IMR-90 (cell line): ENCODE measurements at regions not wholly inside any gene's neighbourhood (a gene's known extent, or its start where the extent isn't known, plus 50 kb on each side); places are given as distances from the start of the nearest gene placed in this dataset.

ENCODE experiments used
- BHLHE40 ChIP-seq: fragments of 150-350 bp; IDR thresholded peaks from 2 replicates; pipeline ENCODE4 v1.6.1; 2016; ENCODE audit warnings: mild to moderate bottlenecking, low read depth, low read length
- CEBPB ChIP-seq: IDR thresholded peaks from 2 replicates; pipeline ENCODE4 v1.6.1; 2012; ENCODE audit warnings: low read depth, low read length, improper control_type of control experiment
- CHD1 ChIP-seq: IDR thresholded peaks from 2 replicates; pipeline ENCODE4 v1.6.1; 2012; ENCODE audit warnings: low read depth, low read length, improper control_type of control experiment
- CTCF ChIP-seq: conservative IDR thresholded peaks from 2 replicates; pipeline ENCODE4 v1.5.1; 2012; ENCODE audit warnings: mild to moderate bottlenecking, low read depth, low read length, improper control_type of control experiment
- ELK1 ChIP-seq: fragments of 150-350 bp; IDR thresholded peaks from 2 replicates; pipeline ENCODE4 v1.6.1; 2016; ENCODE audit warnings: low read depth, mild to moderate bottlenecking, low read length, moderate library complexity, borderline replicate concordance
- MAFK ChIP-seq: IDR thresholded peaks from 2 replicates; pipeline ENCODE4 v1.6.1; 2012; ENCODE audit warnings: low read depth, low read length, improper control_type of control experiment
- MAZ ChIP-seq: IDR thresholded peaks from 2 replicates; pipeline ENCODE4 v1.6.1; 2012; ENCODE audit warnings: low read depth, mild to moderate bottlenecking, low read length, improper control_type of control experiment, moderate library complexity, borderline replicate concordance
- MXI1 ChIP-seq: IDR thresholded peaks from 2 replicates; pipeline ENCODE4 v1.6.1; 2012; ENCODE audit warnings: low read depth, mild to moderate bottlenecking, low read length, moderate library complexity, borderline replicate concordance
- POLR2A ChIP-seq: IDR thresholded peaks from 2 replicates; pipeline ENCODE4 v1.6.1; 2012; ENCODE audit warnings: mild to moderate bottlenecking, low read depth, low read length
- RAD21 ChIP-seq: IDR thresholded peaks from 2 replicates; pipeline ENCODE4 v1.6.1; 2012; ENCODE audit warnings: low read length, improper control_type of control experiment
- RFX5 ChIP-seq: IDR thresholded peaks from 2 replicates; pipeline ENCODE4 v1.8.0; 2012; ENCODE audit warnings: low read depth, mild to moderate bottlenecking, low read length, moderate library complexity
- SMC3 ChIP-seq: fragments of 150-350 bp; IDR thresholded peaks from 2 replicates; pipeline ENCODE4 v1.6.1; 2016; ENCODE audit warnings: low read depth, mild to moderate bottlenecking, antibody characterized with exemption, low read length, moderate library complexity
- TF ChIP-seq, protein P1 (sequence below): fragments of 150-350 bp; IDR thresholded peaks from 2 replicates; pipeline ENCODE4 v1.6.1; 2017; ENCODE audit warnings: mild to moderate bottlenecking, antibody characterized with exemption, low read length, low read depth

DNA sequence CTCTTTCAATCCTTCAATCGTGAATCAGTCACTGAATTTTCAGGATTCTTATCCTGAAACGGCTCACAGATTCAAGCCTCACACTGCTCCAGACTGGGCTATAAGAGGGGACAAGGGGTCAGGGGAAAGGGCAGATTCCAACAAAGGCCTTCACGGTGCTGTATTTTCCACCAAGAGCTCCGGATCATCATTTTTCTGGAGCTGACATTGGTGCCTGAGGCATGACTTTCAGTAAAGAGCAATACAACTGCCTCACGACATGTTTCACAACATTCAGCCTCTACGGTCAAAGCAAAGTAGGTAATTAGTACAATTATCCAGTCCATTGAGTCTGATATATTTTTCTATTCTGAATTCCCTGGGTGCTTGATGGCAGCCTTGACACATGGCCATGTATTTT, 185.0 kb upstream of the PRICKLE2 start:
- TF ChIP-seq POLR2A (no peak), CEBPB (no peak), CTCF (no peak), BHLHE40 (no peak), CHD1 (no peak), RAD21 (no peak), MAZ (no peak), MAFK (no peak), SMC3 (no peak), ELK1 (no peak), RFX5 (no peak), MXI1 (no peak)
- TF ChIP-seq, protein P1, sequence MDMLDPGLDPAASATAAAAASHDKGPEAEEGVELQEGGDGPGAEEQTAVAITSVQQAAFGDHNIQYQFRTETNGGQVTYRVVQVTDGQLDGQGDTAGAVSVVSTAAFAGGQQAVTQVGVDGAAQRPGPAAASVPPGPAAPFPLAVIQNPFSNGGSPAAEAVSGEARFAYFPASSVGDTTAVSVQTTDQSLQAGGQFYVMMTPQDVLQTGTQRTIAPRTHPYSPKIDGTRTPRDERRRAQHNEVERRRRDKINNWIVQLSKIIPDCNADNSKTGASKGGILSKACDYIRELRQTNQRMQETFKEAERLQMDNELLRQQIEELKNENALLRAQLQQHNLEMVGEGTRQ, result no peak
